ENCODE measurements at regions not wholly inside any gene's neighbourhood (a gene's known extent, or its start where the extent isn't known, plus 50 kb on each side); places are given as distances from the start of the nearest gene placed in this dataset.

GRCh38 chr13:79081942-79082341 is 324.1 kb downstream of the RBM26 start:
- no peak for DNase-seq (ENCODE audit: low read depth)

GRCh38 chr13:79079351-79079839 is 326.7 kb downstream of the RBM26 start:
- DNase-seq (ENCODE audit: low read depth) = no peak

- DNase-seq (ENCODE audit: low read depth) = no peak
Observed at GRCh38 chr13:79075703-79076102, 330.4 kb downstream of the RBM26 start.

GRCh38 chr13:79070343-79070974 is 335.6 kb downstream of the RBM26 start:
- DNase-seq (ENCODE audit: low read depth) = no peak

- DNase-seq (ENCODE audit: low read depth) = no peak
Observed at GRCh38 chr13:79062291-79062690, 343.8 kb downstream of the RBM26 start.

GRCh38 chr13:79060216-79060615 is 345.8 kb downstream of the RBM26 start:
- DNase-seq (ENCODE audit: low read depth) = no peak

- no peak for DNase-seq (ENCODE audit: low read depth)
Observed at GRCh38 chr13:79056706-79057105, 349.3 kb downstream of the RBM26 start.

- no peak for DNase-seq (ENCODE audit: low read depth)
Observed at GRCh38 chr13:79051472-79051871, 354.6 kb downstream of the RBM26 start.

GRCh38 chr13:79044415-79044814 is 361.6 kb downstream of the RBM26 start:
- no peak for DNase-seq (ENCODE audit: low read depth)

- DNase-seq (ENCODE audit: low read depth) = no peak
Observed at GRCh38 chr13:79043208-79043607, 362.8 kb downstream of the RBM26 start.

GRCh38 chr13:79037197-79037596 is 368.9 kb downstream of the RBM26 start:
- no peak for DNase-seq (ENCODE audit: low read depth)

- no peak for DNase-seq (ENCODE audit: low read depth)
Observed at GRCh38 chr13:79034341-79034740, 371.7 kb downstream of the RBM26 start.

GRCh38 chr13:79030513-79030912 is 371.6 kb upstream of the OBI1 start:
- no peak for DNase-seq (ENCODE audit: low read depth)

- DNase-seq (ENCODE audit: low read depth) = no peak
Observed at GRCh38 chr13:79018166-79018565, 359.2 kb upstream of the OBI1 start.

GRCh38 chr13:79011179-79011578 is 352.2 kb upstream of the OBI1 start:
- no peak for DNase-seq (ENCODE audit: low read depth)

- no peak for DNase-seq (ENCODE audit: low read depth)
Observed at GRCh38 chr13:79003989-79004898, 345.3 kb upstream of the OBI1 start.

- DNase-seq (ENCODE audit: low read depth) = no peak
Observed at GRCh38 chr13:78999494-78999893, 340.5 kb upstream of the OBI1 start.

- no peak for DNase-seq (ENCODE audit: low read depth)
Observed at GRCh38 chr13:78998630-78999315, 339.8 kb upstream of the OBI1 start.

GRCh38 chr13:78997902-78998629 is 339.1 kb upstream of the OBI1 start:
- DNase-seq (ENCODE audit: low read depth) = no peak

- DNase-seq (ENCODE audit: low read depth) = no peak
Observed at GRCh38 chr13:78993792-78994191, 334.8 kb upstream of the OBI1 start.

- DNase-seq (ENCODE audit: low read depth) = no peak
Observed at GRCh38 chr13:78981913-78982312, 323.0 kb upstream of the OBI1 start.

GRCh38 chr13:78979349-78979748 is 320.4 kb upstream of the OBI1 start:
- no peak for DNase-seq (ENCODE audit: low read depth)
